Naive thymus-derived CD4-positive, alpha-beta T cell (primary cell): ENCODE measurements at regions not wholly inside any gene's neighbourhood (a gene's known extent, or its start where the extent isn't known, plus 50 kb on each side); places are given as distances from the start of the nearest gene placed in this dataset.

Experiments used
- ATAC-seq: fragments of 150-1000 bp; cut with Tn5 transposase; 2 replicates; pipeline ENCODE4 v1.10.0; 2021; ENCODE audit warnings: mild to moderate bottlenecking, moderate library complexity
- CTCF ChIA-PET: fragments of 350-600 bp; sonication (Branson Sonifier 250); formaldehyde crosslinking; loops from one replicate; lab custom pipeline; 2021; ENCODE audit warnings: antibody characterized with exemption; lab: Charles Lee
- POLR2A ChIA-PET: fragments of 350-600 bp; sonication (Branson Sonifier 250); formaldehyde crosslinking; loops from one replicate; lab custom pipeline; 2021; ENCODE audit warnings: antibody characterized with exemption, inconsistent platforms; lab: Charles Lee
- DNase-seq, 9 donors: peaks; one replicate each; pipeline versions ENCODE4 v3.0.0 to v3.0.0-alpha.2; 2020 to 2022; ENCODE audit warnings: mixed read lengths in 1 of 9
- H3K27ac ChIP-seq: one replicate; pipeline ENCODE4 v1.7.0; 2013; ENCODE audit warnings: mild to moderate bottlenecking, low read depth, low read length, moderate library complexity
- H3K27me3 ChIP-seq, 2 donors: one replicate each; pipeline ENCODE4 v1.7.0; 2013; ENCODE audit warnings: low read length in 2 of 2, mild to moderate bottlenecking in 2 of 2, moderate library complexity in 2 of 2; ENCODE audit not compliant: control insufficient read depth in 2 of 2, insufficient read depth in 2 of 2
- H3K36me3 ChIP-seq, 3 experiments: 1 replicate in 2 of 3; 2 replicates in 1 of 3; pipeline ENCODE4 v1.7.0; 2013; ENCODE audit warnings: low read length in 3 of 3, mild to moderate bottlenecking in 3 of 3, moderate library complexity in 1 of 3; ENCODE audit not compliant: insufficient read depth in 3 of 3, control insufficient read depth in 2 of 3
- H3K4me1 ChIP-seq, 2 donors: one replicate each; pipeline ENCODE4 v1.7.0; 2013; ENCODE audit warnings: low read length in 2 of 2, mild to moderate bottlenecking in 2 of 2, moderate library complexity in 1 of 2; ENCODE audit not compliant: control insufficient read depth in 2 of 2, insufficient read depth in 2 of 2
- H3K4me3 ChIP-seq: 2 replicates; pipeline ENCODE4 v1.7.0; 2013; ENCODE audit warnings: mild to moderate bottlenecking, low read length
- H3K9me3 ChIP-seq, 3 experiments: 1 replicate in 2 of 3; 2 replicates in 1 of 3; pipeline ENCODE4 v1.7.0; 2013; ENCODE audit warnings: low read length in 3 of 3; ENCODE audit not compliant: control insufficient read depth in 2 of 3
- H3K27ac Mint-ChIP-seq, 9 donors: one replicate each; pipeline ENCODE4 v1.8.0; 2020 to 2022; ENCODE audit warnings: mixed read lengths in 9 of 9, mild to moderate bottlenecking in 8 of 9, moderate library complexity in 5 of 9, inconsistent platforms in 2 of 9
- H3K27me3 Mint-ChIP-seq, 5 donors: one replicate each; pipeline ENCODE4 v1.8.0; 2021 to 2022; ENCODE audit warnings: mixed read lengths in 5 of 5, mild to moderate bottlenecking in 1 of 5
- H3K36me3 Mint-ChIP-seq, 5 donors: one replicate each; pipeline ENCODE4 v1.8.0; 2020 to 2022; ENCODE audit warnings: mixed read lengths in 5 of 5, mild to moderate bottlenecking in 3 of 5, inconsistent platforms in 1 of 5
- H3K4me1 Mint-ChIP-seq, 7 donors: one replicate each; pipeline ENCODE4 v1.8.0; 2020 to 2022; ENCODE audit warnings: mixed read lengths in 7 of 7, mild to moderate bottlenecking in 3 of 7, inconsistent platforms in 1 of 7
- H3K4me3 Mint-ChIP-seq, 10 donors: one replicate each; pipeline ENCODE4 v1.8.0; 2020 to 2022; ENCODE audit warnings: mild to moderate bottlenecking in 10 of 10, mixed read lengths in 10 of 10, moderate library complexity in 6 of 10, inconsistent platforms in 2 of 10
- H3K9me3 Mint-ChIP-seq, 11 donors: one replicate each; pipeline ENCODE4 v1.8.0; 2020 to 2022; ENCODE audit warnings: mixed read lengths in 11 of 11, mild to moderate bottlenecking in 4 of 11, inconsistent platforms in 1 of 11, moderate library complexity in 1 of 11
- intact Hi-C, 2 donors: fragments of 100-400 bp; cut with micrococcal nuclease; formaldehyde crosslinking; loops; one replicate each; pipeline ENCODE4 v1.15.1; 2023

DNA sequence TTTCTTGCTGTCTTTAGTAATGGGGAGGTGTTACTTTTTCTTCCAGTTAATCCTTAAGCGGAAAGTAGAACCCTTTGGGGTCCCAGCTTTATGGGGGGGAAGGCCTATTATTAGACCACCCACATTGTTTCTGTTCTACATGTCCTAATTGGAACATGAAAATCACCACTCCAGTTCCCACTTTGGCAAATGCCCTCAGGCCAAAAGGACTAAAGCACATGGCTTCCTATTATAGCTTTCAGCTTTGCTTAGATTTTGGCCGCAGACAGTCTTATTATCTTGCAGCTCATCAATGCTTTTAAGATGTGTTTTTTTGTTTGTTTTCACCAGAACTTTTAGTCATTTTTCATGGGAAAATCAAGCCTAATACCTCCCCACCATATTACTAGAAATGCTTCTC, 296.8 kb upstream of the ANKH start:
- peaks cover 0 to 4% (median 0%) of the 10 kb centered on the region in 7 donors for H3K4me1 Mint-ChIP-seq
- CTCF ChIA-PET: no interaction called here
- H3K36me3 Mint-ChIP-seq: peaks cover 0 to 19% (median 4%) of the 10 kb centered on the region in 5 donors

DNA sequence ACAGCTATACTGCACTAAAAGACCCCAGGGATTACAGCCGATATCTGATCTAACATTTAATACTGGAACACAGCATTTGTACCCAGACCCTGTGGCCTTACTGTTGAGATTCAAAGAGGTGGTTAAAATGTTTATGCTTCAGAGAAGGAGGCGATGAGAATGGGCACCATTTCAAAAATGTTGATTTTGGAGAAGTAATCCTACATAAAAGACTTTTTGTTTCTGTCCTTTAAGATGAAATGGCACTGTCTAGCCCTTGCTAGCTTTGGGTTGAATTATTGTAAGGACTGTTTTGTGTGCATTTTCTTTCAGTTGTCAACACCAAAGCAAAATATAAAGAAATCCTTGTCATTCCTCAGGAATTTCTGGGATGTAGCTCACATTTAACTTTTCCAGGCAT, 288.5 kb upstream of the ANKH start:
- H3K27ac ChIP-seq: no peak overlapping the region

More for the DNA sequence above, 296.8 kb upstream of the ANKH start:
- H3K9me3 Mint-ChIP-seq: peaks cover 16 to 80% (median 27%) of the 10 kb centered on the region in 11 donors
- Histone ChIP-seq H3K9me3 (peaks cover 0 to 23% (median 0%) of the 10 kb centered on the region in 3 experiments), H3K27ac (no peak overlapping the region), H3K36me3 (no peaks in the 10 kb centered on the region), H3K27me3 (no peaks in the 10 kb centered on the region), H3K4me1 (no peaks in the 10 kb centered on the region), H3K4me3 (no peak overlapping the region)
- ATAC-seq: no peak
- DNase-seq: no peak
- H3K4me3 Mint-ChIP-seq: no peak overlapping the region
- no peak overlapping the region for H3K27ac Mint-ChIP-seq
- intact Hi-C loops: no loop called here
- POLR2A ChIA-PET: no interaction called here
- peaks cover 0 to 6% (median 0%) of the 10 kb centered on the region in 5 donors for H3K27me3 Mint-ChIP-seq

DNA sequence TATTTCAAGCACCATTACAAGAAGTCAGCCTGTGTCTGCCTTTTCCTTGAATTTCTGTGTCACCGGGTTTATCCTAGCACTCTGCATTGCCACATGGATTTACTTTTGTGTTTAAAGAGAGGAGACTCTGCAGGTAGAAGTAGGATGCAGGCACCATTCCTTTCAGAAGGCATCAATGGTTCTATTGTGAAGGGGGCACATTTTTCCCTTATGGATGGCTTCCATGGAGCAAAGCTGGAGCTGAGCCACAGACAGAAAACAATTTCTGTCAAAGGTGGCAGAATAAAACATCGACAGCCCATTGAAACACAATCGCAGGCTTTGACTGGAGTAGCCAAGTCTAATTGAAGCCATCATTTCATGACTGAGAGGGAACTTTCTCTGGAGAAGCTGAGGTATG, 288.0 kb upstream of the ANKH start:
- ChIA-PET POLR2A (no interaction called here), CTCF (no interaction called here)
- intact Hi-C loops: no loop called here
- peaks cover 0 to 16% (median 0%) of the 10 kb centered on the region in 5 donors for H3K36me3 Mint-ChIP-seq
- no peaks in the 10 kb centered on the region for H3K27me3 ChIP-seq
- H3K4me3 Mint-ChIP-seq: no peak overlapping the region
- H3K4me1 Mint-ChIP-seq: no peaks in the 10 kb centered on the region
- DNase-seq: no peak
- ATAC-seq: no peak
- no peak overlapping the region for H3K4me3 ChIP-seq
- peaks cover 0 to 11% (median 0%) of the 10 kb centered on the region in 5 donors for H3K27me3 Mint-ChIP-seq
- no peaks in the 10 kb centered on the region for H3K36me3 ChIP-seq
- no peak overlapping the region for H3K27ac ChIP-seq
- no peak overlapping the region for H3K27ac Mint-ChIP-seq
- H3K9me3 Mint-ChIP-seq: peaks cover 8 to 65% (median 28%) of the 10 kb centered on the region in 11 donors
- H3K9me3 ChIP-seq: peaks cover 0 to 7% (median 0%) of the 10 kb centered on the region in 3 experiments
- no peaks in the 10 kb centered on the region for H3K4me1 ChIP-seq

More for the DNA sequence above, 288.5 kb upstream of the ANKH start:
- H3K4me3 ChIP-seq: no peak overlapping the region
- H3K9me3 Mint-ChIP-seq: peaks cover 9 to 65% (median 24%) of the 10 kb centered on the region in 11 donors
- H3K4me1 Mint-ChIP-seq: no peaks in the 10 kb centered on the region
- DNase-seq (no peak), ATAC-seq (no peak)
- no peaks in the 10 kb centered on the region for H3K4me1 ChIP-seq
- intact Hi-C loops: no loop called here
- no peak overlapping the region for H3K4me3 Mint-ChIP-seq
- H3K27ac Mint-ChIP-seq: no peak overlapping the region
- H3K27me3 Mint-ChIP-seq: peaks cover 0 to 10% (median 0%) of the 10 kb centered on the region in 5 donors
- ChIA-PET POLR2A (no interaction called here), CTCF (no interaction called here)
- H3K27me3 ChIP-seq: no peaks in the 10 kb centered on the region
- peaks cover 0 to 7% (median 0%) of the 10 kb centered on the region in 3 experiments for H3K9me3 ChIP-seq
- no peaks in the 10 kb centered on the region for H3K36me3 ChIP-seq
- H3K36me3 Mint-ChIP-seq: peaks cover 0 to 13% (median 0%) of the 10 kb centered on the region in 5 donors

DNA sequence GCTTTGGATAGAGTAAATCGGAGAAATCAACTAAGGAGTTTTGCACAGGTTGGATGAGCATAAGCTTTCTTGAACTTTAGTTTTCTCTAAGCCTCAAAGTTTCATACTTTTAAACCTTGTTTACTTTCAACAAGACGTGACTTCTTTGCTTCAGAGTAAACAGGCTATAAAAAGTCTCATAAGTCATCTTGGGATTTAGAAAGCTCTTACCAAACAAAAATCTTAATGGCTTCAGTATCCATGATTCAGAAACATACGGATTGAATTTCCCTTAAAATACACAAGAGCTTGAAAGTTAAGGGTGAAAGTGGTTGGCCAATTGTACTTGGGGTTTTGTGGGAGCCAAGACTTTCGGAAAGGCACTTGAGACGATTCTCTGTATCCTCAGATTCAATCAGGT, 270.9 kb upstream of the ANKH start:
- no peak overlapping the region for H3K4me3 Mint-ChIP-seq
- H3K4me1 Mint-ChIP-seq: peaks cover 0 to 2% (median 0%) of the 10 kb centered on the region in 7 donors
- H3K36me3 Mint-ChIP-seq: no peaks in the 10 kb centered on the region
- Histone ChIP-seq H3K9me3 (peaks cover 0 to 9% (median 0%) of the 10 kb centered on the region in 3 experiments), H3K4me1 (no peaks in the 10 kb centered on the region), H3K4me3 (no peak overlapping the region), H3K27ac (no peak overlapping the region), H3K36me3 (no peaks in the 10 kb centered on the region), H3K27me3 (no peaks in the 10 kb centered on the region)
- ATAC-seq (no peak), DNase-seq (no peak)
- ChIA-PET CTCF (no interaction called here), POLR2A (no interaction called here)
- intact Hi-C loops: no loop called here
- H3K27me3 Mint-ChIP-seq: peaks cover 0 to 5% (median 0%) of the 10 kb centered on the region in 5 donors
- no peak overlapping the region for H3K27ac Mint-ChIP-seq
- H3K9me3 Mint-ChIP-seq: peaks cover 0 to 32% (median 10%) of the 10 kb centered on the region in 11 donors

DNA sequence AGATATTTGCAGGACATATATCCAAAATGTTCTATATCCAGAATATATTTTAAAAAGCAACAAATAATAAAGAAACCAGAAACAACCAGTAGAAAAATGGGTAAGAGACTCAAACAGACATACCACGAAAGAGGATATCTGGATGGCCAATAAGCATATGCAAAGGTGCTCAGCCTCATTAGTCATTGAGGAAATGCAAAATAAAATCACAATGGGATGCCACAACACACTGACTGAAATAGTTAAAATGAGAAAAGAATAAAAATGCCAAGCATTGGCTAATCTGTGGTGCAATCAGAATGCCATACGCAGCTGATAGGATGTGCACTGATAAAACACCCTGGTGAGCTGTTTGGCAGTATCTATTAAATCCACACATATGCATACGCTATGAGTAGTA, 265.8 kb upstream of the ANKH start:
- DNase-seq (no peak), ATAC-seq (no peak)
- POLR2A ChIA-PET: no interaction called here
- H3K4me1 Mint-ChIP-seq: peaks cover 0 to 2% (median 0%) of the 10 kb centered on the region in 7 donors
- peaks cover 0 to 5% (median 4%) of the 10 kb centered on the region in 5 donors for H3K36me3 Mint-ChIP-seq
- H3K27me3 Mint-ChIP-seq: peaks cover 0 to 9% (median 3%) of the 10 kb centered on the region in 5 donors
- H3K4me3 Mint-ChIP-seq: no peak overlapping the region
- H3K27ac Mint-ChIP-seq: no peak overlapping the region
- Histone ChIP-seq H3K27me3 (no peaks in the 10 kb centered on the region), H3K4me1 (no peaks in the 10 kb centered on the region), H3K36me3 (no peaks in the 10 kb centered on the region), H3K9me3 (no peaks in the 10 kb centered on the region), H3K4me3 (no peak overlapping the region), H3K27ac (no peak overlapping the region)
- intact Hi-C loops: no loop called here
- CTCF ChIA-PET: no interaction called here
- peaks cover 2 to 42% (median 20%) of the 10 kb centered on the region in 11 donors for H3K9me3 Mint-ChIP-seq

DNA sequence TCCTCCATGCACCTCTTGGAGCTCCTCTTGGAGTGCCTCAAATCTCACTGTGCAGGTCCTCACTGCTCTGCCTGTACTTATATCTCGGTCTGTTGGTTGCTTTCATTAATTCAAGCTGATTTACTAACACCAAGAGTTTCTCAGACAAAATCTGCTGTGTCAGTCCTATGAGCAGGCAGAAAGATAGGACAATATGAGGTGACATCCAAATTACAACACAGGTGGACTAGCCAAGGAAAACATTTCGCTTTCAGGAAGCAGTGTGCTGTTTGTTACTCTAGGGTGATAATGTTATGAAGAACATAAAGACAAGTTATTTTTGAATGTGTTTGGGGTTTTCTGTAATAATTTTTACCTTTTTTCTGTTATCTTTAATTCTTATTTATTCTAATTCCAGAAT, 264.1 kb upstream of the ANKH start:
- intact Hi-C loops: no loop called here
- ChIA-PET CTCF (no interaction called here), POLR2A (no interaction called here)
- no peak for DNase-seq
- Histone ChIP-seq H3K36me3 (no peaks in the 10 kb centered on the region), H3K9me3 (no peaks in the 10 kb centered on the region), H3K27me3 (no peaks in the 10 kb centered on the region), H3K4me3 (no peak overlapping the region), H3K27ac (no peak overlapping the region), H3K4me1 (no peaks in the 10 kb centered on the region)
- Mint-ChIP-seq H3K36me3 (peaks cover 0 to 7% (median 4%) of the 10 kb centered on the region in 5 donors), H3K9me3 (peaks cover 2 to 47% (median 26%) of the 10 kb centered on the region in 11 donors), H3K27me3 (peaks cover 0 to 9% (median 3%) of the 10 kb centered on the region in 5 donors), H3K4me3 (no peak overlapping the region), H3K4me1 (peaks cover 0 to 2% (median 0%) of the 10 kb centered on the region in 7 donors), H3K27ac (no peak overlapping the region)
- no peak for ATAC-seq

DNA sequence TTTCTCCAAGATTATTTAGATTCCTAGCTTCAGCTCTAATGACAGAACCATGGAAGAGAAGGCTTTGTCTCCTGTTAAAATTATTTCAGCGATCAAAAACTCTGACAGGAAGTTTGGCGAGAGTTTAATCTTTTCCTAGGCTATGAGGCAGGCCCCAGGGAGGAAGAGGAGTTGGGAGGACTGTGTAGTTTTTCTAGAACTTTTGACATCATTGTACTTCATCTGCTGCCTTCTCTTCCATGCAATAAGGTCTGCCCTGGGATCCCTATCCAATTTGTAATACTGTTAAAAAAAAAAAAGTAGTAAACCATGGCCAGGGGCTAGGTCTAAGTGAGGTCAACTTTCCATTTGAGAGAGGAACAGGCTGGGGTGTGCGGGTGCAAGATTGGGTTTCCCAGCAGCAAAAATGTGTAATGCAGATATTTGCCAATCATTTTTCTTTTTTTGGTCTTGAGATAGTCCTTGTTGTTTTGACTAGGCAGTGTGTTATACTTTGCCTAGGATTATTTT, 261.9 kb upstream of the ANKH start:
- no peak overlapping the region for H3K4me3 ChIP-seq
- no peaks in the 10 kb centered on the region for H3K36me3 ChIP-seq
- Mint-ChIP-seq H3K4me1 (no peaks in the 10 kb centered on the region), H3K27ac (no peak overlapping the region), H3K4me3 (no peak overlapping the region), H3K36me3 (peaks cover 0 to 9% (median 5%) of the 10 kb centered on the region in 5 donors), H3K27me3 (peaks cover 0 to 9% (median 3%) of the 10 kb centered on the region in 5 donors), H3K9me3 (peaks cover 0 to 46% (median 32%) of the 10 kb centered on the region in 11 donors)
- no peak for ATAC-seq
- no peak overlapping the region for H3K27ac ChIP-seq
- ChIA-PET CTCF (no interaction called here), POLR2A (no interaction called here)
- no peaks in the 10 kb centered on the region for H3K27me3 ChIP-seq
- no peak for DNase-seq
- no peaks in the 10 kb centered on the region for H3K9me3 ChIP-seq
- intact Hi-C loops: no loop called here
- no peaks in the 10 kb centered on the region for H3K4me1 ChIP-seq
